HCT116 (cell line): ENCODE measurements at regions not wholly inside any gene's neighbourhood (a gene's known extent, or its start where the extent isn't known, plus 50 kb on each side); places are given as distances from the start of the nearest gene placed in this dataset.

Experiments used
- ATAC-seq: fragments of 200-7000 bp; cut with Tn5 transposase; 2 replicates; pipeline ENCODE4 v1.9.1; 2020; ENCODE audit warnings: mild to moderate bottlenecking, moderate library complexity
- BruUV-seq: library from RNA; stranded (reverse); fragments of 400-500 nt; replicated peaks from 2 replicates; lab custom pipeline; 2021; lab: Mats Ljungman, UMichigan
- CTCF ChIA-PET: fragments of 300-600 bp; sonication (Branson Sonifier 250); formaldehyde crosslinking; loops from one replicate; lab custom pipeline; 2021; ENCODE audit warnings: antibody characterized with exemption; lab: Charles Lee
- POLR2A ChIA-PET: fragments of 300-600, 350-600 bp; sonication (Branson Sonifier 250); formaldehyde crosslinking; loops from one replicate; lab custom pipeline; 2021; ENCODE audit warnings: antibody characterized with exemption; lab: Charles Lee
- RAD21 ChIA-PET, 2 experiments: fragments of 300-600 bp; sonication (Branson Sonifier 250); formaldehyde crosslinking; loops; one replicate each; lab custom pipeline; 2023; ENCODE audit warnings: low total read pairs in 2 of 2; ENCODE audit not compliant: uncharacterized antibody in 2 of 2, unreplicated experiment in 2 of 2, low non-redundant PET in 1 of 2; lab: Charles Lee
- DNase-seq: peaks from one replicate; pipeline ENCODE4 v3.0.0-alpha.2; 2010; ENCODE audit warnings: low read depth, low spot score
- H2AFZ ChIP-seq: fragments of 200-600 bp; shearing (Covaris generic), sonication (generic); 2 replicates; pipeline ENCODE4 v1.6.1; 2017; ENCODE audit warnings: low read depth, mixed run types, mixed read lengths, antibody characterized with exemption, low read length; ENCODE audit not compliant: poor library complexity, severe bottlenecking
- H3K27ac ChIP-seq: 2 replicates; pipeline ENCODE4 v1.5.1; 2012; ENCODE audit warnings: low read depth, low read length
- H3K27me3 ChIP-seq: fragments of 200-600 bp; sonication (generic); 2 replicates; pipeline ENCODE4 v1.6.1; 2016; ENCODE audit warnings: mixed run types, low read length, mixed read lengths; ENCODE audit not compliant: insufficient read depth
- H3K36me3 ChIP-seq, 2 experiments: fragments of 200-500 bp in 1 of 2; fragments of 200-600 bp in 1 of 2; sonication (Bioruptor generic) in 1 of 2; sonication (generic) in 1 of 2; 2 replicates each; pipeline versions ENCODE4 v1.5.1 to v1.6.1; 2014 to 2016; ENCODE audit warnings: low read length in 2 of 2, inconsistent platforms in 1 of 2, mixed read lengths in 1 of 2, mixed run types in 1 of 2; ENCODE audit not compliant: insufficient read depth in 2 of 2, control insufficient read depth in 1 of 2
- H3K4me1 ChIP-seq, 2 experiments: fragments of 200-600 bp in 1 of 2; sonication (generic) in 1 of 2; 2 replicates each; pipeline versions ENCODE4 v1.5.1 to v1.6.1; 2012 to 2017; ENCODE audit warnings: low read length in 2 of 2, inconsistent platforms in 1 of 2, mild to moderate bottlenecking in 1 of 2, mixed read lengths in 1 of 2, mixed run types in 1 of 2, moderate library complexity in 1 of 2; ENCODE audit not compliant: insufficient read depth in 2 of 2, control insufficient read depth in 1 of 2
- H3K4me2 ChIP-seq: fragments of 200-600 bp; sonication (generic); 2 replicates; pipeline ENCODE4 v1.6.1; 2017; ENCODE audit warnings: mixed run types, low read length, mixed read lengths
- H3K4me3 ChIP-seq, 2 experiments: fragments of 200-600 bp in 1 of 2; sonication (generic) in 1 of 2; replicated peaks in 1 of 2; 2 replicates each; pipeline ENCODE4 v1.5.1; 2011 to 2016; ENCODE audit warnings: low read length in 2 of 2, control low read depth in 1 of 2, low read depth in 1 of 2, mild to moderate bottlenecking in 1 of 2, mixed read lengths in 1 of 2, mixed run types in 1 of 2
- H3K79me2 ChIP-seq: fragments of 200-600 bp; sonication (generic); 2 replicates; pipeline ENCODE4 v1.6.1; 2017; ENCODE audit warnings: mild to moderate bottlenecking, mixed run types, low read length, moderate library complexity, mixed read lengths; ENCODE audit not compliant: insufficient read depth
- H3K9ac ChIP-seq: fragments of 200-600 bp; sonication (generic); 2 replicates; pipeline ENCODE4 v1.6.1; 2016; ENCODE audit warnings: low read length, mixed read lengths
- H3K9me2 ChIP-seq: fragments of 200-600 bp; sonication (generic), shearing (Covaris generic); 2 replicates; pipeline ENCODE4 v1.6.1; 2017; ENCODE audit warnings: mixed run types, mild to moderate bottlenecking, moderate library complexity; ENCODE audit not compliant: insufficient read depth
- H3K9me3 ChIP-seq, 2 experiments: fragments of 200-500 bp in 1 of 2; fragments of 200-600 bp in 1 of 2; sonication (Bioruptor generic) in 1 of 2; sonication (generic) in 1 of 2; 2 replicates each; pipeline ENCODE4 v1.6.1; 2014 to 2017; ENCODE audit warnings: low read length in 2 of 2, mixed read lengths in 2 of 2, inconsistent platforms in 1 of 2, low read depth in 1 of 2, mild to moderate bottlenecking in 1 of 2, mixed run types in 1 of 2, moderate library complexity in 1 of 2; ENCODE audit not compliant: control insufficient read depth in 1 of 2, insufficient read depth in 1 of 2
- H4K20me1 ChIP-seq: fragments of 200-600 bp; sonication (generic), shearing (Covaris generic); 2 replicates; pipeline ENCODE4 v1.6.1; 2017; ENCODE audit warnings: mixed run types, mild to moderate bottlenecking, moderate library complexity; ENCODE audit not compliant: insufficient read depth
- ATF3 ChIP-seq: IDR thresholded peaks from 2 replicates; pipeline ENCODE4 v1.6.1; 2012
- CBX3 ChIP-seq: IDR thresholded peaks from 2 replicates; pipeline ENCODE4 v1.6.1; 2012; ENCODE audit warnings: low read depth
- CTCF ChIP-seq, 3 experiments: fragments of 200-600 bp in 1 of 3; sonication (generic) in 1 of 3; IDR thresholded peaks in 2 of 3; conservative IDR thresholded peaks in 1 of 3; 2 replicates each; pipeline ENCODE4 v1.5.1; 2012 to 2017; ENCODE audit warnings: low read depth in 2 of 3, low read length in 2 of 3, antibody characterized with exemption in 1 of 3, borderline replicate concordance in 1 of 3, control low read depth in 1 of 3, mild to moderate bottlenecking in 1 of 3, mixed read lengths in 1 of 3, mixed run types in 1 of 3, moderate library complexity in 1 of 3; ENCODE audit not compliant: insufficient read depth in 1 of 3
- ELF1 ChIP-seq: IDR thresholded peaks from 2 replicates; pipeline ENCODE4 v1.6.1; 2012; ENCODE audit warnings: low read depth, borderline replicate concordance
- FOSL1 ChIP-seq: IDR thresholded peaks from 2 replicates; pipeline ENCODE4 v1.6.1; 2012; ENCODE audit warnings: low read depth
- POLR2A ChIP-seq: IDR thresholded peaks from 2 replicates; pipeline ENCODE4 v1.7.0; 2011; ENCODE audit warnings: borderline replicate concordance; ENCODE audit not compliant: insufficient read depth, insufficient read length; ENCODE audit errors: extremely low read depth
- POLR2AphosphoS5 ChIP-seq: IDR thresholded peaks from 2 replicates; pipeline ENCODE4 v1.6.1; 2011; ENCODE audit warnings: mild to moderate bottlenecking, low read depth, low read length, moderate library complexity
- RAD21 ChIP-seq: IDR thresholded peaks from 2 replicates; pipeline ENCODE4 v1.6.1; 2012; ENCODE audit warnings: low read depth, mild to moderate bottlenecking
- ZFX ChIP-seq: fragments of 450-650 bp; IDR thresholded peaks from 2 replicates; pipeline ENCODE4 v1.6.1; 2017
- intact Hi-C: fragments of 100-400 bp; cut with micrococcal nuclease; formaldehyde crosslinking; loops from 2 replicates; pipeline ENCODE4 v1.10.0; 2022
- TF ChIP-seq, protein P1 (sequence below): IDR thresholded peaks from 2 replicates; pipeline ENCODE4 v1.6.1; 2012
- TF ChIP-seq, protein P2 (sequence below): IDR thresholded peaks from 2 replicates; pipeline ENCODE4 v1.6.1; 2012; ENCODE audit warnings: low read depth

DNA sequence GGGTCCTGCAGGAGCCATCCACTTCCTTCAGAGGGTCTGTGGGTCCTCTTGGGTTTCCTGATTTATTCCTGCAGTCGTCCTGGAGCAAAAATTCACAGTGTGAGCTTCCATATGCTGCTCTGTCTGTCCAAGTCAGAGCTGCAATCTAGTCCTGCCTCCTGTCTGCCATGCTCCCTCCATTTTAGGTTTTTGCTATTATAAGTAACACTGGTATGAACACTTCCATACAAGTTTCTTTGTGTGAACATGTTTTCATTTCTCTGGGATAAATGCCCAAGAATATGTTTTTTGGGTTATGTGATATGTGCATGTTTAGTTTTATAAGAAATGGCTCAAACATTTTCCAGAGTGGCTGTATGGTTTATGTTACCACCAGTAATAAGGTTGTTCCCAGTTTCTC lies 188.1 kb downstream of the ACTR3B start:
- no peak overlapping the region for H3K4me3 ChIP-seq
- no peaks in the 10 kb centered on the region for H3K9me2 ChIP-seq
- H2AFZ ChIP-seq: no peak overlapping the region
- H3K4me2 ChIP-seq: no peak overlapping the region
- no peaks in the 10 kb centered on the region for H3K27me3 ChIP-seq
- no peak for DNase-seq
- no peak for ATAC-seq
- H3K9ac ChIP-seq: no peak overlapping the region
- BruUV-seq: no TSS peak
- ChIA-PET CTCF (no interaction called here), POLR2A (no interaction called here), RAD21 (no interaction called here)
- H4K20me1 ChIP-seq: no peaks in the 10 kb centered on the region
- H3K36me3 ChIP-seq: no peaks in the 10 kb centered on the region
- TF ChIP-seq ATF3 (no peak), ELF1 (no peak), POLR2A (no peak), ZFX (no peak), FOSL1 (no peak), CBX3 (no peak), CTCF (IDR thresholded peaks at IDR 0.05 in 2 of 3, conservative IDR thresholded peaks at IDR 0.05 in 1 of 3; ENCODE audit: borderline replicate concordance in 1 of 3, insufficient read depth in 1 of 3, low read depth in 2 of 3, low read length in 2 of 3) (no peak), POLR2AphosphoS5 (no peak), RAD21 (no peak)
- TF ChIP-seq, protein P1, sequence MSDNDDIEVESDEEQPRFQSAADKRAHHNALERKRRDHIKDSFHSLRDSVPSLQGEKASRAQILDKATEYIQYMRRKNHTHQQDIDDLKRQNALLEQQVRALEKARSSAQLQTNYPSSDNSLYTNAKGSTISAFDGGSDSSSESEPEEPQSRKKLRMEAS: no peak
- TF ChIP-seq, protein P2, sequence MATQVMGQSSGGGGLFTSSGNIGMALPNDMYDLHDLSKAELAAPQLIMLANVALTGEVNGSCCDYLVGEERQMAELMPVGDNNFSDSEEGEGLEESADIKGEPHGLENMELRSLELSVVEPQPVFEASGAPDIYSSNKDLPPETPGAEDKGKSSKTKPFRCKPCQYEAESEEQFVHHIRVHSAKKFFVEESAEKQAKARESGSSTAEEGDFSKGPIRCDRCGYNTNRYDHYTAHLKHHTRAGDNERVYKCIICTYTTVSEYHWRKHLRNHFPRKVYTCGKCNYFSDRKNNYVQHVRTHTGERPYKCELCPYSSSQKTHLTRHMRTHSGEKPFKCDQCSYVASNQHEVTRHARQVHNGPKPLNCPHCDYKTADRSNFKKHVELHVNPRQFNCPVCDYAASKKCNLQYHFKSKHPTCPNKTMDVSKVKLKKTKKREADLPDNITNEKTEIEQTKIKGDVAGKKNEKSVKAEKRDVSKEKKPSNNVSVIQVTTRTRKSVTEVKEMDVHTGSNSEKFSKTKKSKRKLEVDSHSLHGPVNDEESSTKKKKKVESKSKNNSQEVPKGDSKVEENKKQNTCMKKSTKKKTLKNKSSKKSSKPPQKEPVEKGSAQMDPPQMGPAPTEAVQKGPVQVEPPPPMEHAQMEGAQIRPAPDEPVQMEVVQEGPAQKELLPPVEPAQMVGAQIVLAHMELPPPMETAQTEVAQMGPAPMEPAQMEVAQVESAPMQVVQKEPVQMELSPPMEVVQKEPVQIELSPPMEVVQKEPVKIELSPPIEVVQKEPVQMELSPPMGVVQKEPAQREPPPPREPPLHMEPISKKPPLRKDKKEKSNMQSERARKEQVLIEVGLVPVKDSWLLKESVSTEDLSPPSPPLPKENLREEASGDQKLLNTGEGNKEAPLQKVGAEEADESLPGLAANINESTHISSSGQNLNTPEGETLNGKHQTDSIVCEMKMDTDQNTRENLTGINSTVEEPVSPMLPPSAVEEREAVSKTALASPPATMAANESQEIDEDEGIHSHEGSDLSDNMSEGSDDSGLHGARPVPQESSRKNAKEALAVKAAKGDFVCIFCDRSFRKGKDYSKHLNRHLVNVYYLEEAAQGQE: no peak
- intact Hi-C loops: no loop called here
- H3K79me2 ChIP-seq: no peaks in the 10 kb centered on the region
- H3K9me3 ChIP-seq: no peaks in the 10 kb centered on the region
- H3K27ac ChIP-seq: no peak overlapping the region
- no peaks in the 10 kb centered on the region for H3K4me1 ChIP-seq
